ENCODE measurements at regions not wholly inside any gene's neighbourhood (a gene's known extent, or its start where the extent isn't known, plus 50 kb on each side); places are given as distances from the start of the nearest gene placed in this dataset.

GRCh38 chr7:18198868-18199267, 171.2 kb upstream of the PRPS1L1 start:
- in situ Hi-C loops (cut with HindIII; ENCODE audit: low sequenced_read_pairs) = no loop called here

- in situ Hi-C loops (cut with HindIII; ENCODE audit: low sequenced_read_pairs) = no loop called here
Measured at GRCh38 chr7:18200266-18200665, 172.6 kb upstream of the PRPS1L1 start.

DNA sequence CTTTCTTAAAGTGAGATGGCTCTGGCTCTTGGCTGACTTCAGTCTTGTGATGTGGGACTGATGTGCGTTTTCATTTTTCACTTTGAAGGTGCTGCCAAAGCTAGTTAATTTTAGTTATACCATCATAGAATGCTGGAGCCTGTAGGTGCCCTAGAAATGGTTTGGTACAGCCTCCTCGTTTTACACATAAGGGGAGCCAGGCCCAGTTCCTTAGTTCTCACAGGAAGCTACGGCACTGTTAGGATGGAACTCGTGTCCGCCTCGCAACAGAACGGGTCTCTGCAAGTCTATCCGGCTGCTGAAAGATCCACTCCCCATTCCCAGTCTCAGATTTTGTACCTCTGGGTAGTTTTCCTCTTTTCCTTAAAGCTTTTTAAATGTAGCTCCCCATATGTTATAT, 173.2 kb upstream of the PRPS1L1 start:
- in situ Hi-C loops (cut with HindIII; ENCODE audit: low sequenced_read_pairs) = no loop called here

GRCh38 chr7:18201350-18201749, 173.7 kb upstream of the PRPS1L1 start:
- in situ Hi-C loops (cut with HindIII; ENCODE audit: low sequenced_read_pairs) = no loop called here

DNA sequence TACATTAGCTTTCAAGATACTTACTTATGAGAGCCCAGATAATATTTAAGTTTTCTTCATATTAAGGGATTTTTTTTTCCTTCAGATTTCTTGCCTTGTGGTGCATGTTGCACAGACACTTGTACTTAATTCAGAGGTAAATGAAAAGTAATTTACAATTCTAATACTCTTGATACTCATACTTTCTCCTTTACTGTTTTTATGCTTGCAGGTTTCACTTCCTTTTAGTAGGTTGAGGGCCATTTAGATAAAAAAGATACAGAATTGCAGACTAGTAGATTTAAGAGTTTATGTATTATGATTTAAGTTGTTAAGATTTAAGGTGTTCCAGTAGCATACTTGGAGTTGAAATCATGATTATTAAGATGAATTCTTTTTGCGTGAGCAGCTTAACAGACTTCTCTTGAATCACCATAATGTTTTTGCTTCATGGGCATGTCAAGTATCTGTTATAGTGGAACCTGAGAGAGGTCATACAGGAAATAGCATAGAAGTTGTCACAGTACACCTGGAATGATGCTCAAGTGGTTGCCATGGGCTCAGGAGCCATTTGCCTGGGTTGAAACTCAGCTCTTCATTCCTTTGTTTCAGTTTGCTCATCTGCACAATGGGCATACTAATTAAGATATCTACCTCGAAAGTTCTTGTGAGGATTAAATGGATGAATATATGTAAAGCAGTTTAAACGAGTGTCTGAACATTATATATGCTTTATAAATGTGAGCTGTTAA, 174.8 kb upstream of the PRPS1L1 start:
- in situ Hi-C loops (cut with HindIII; ENCODE audit: low sequenced_read_pairs) = no loop called here

DNA sequence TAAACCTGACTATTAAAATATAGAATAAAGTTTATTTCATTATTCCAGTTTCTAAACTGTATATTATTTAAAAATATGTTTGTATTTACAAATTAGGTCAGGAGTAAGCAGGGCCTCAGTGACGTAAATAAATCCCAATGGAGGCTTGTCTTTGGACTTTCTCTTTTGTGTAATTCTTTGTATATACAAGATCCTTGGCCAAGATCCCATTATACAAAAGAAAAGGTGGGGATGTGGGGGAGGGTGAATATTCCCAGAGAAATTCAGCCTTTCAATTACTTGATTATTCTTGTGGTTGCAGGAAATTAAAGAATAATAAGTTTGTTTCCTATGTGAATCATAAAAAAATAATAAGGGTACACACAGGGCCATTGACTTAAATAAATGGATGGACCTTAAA, 178.7 kb upstream of the PRPS1L1 start:
- in situ Hi-C loops (cut with HindIII; ENCODE audit: low sequenced_read_pairs) = no loop called here

GRCh38 chr7:18208921-18209320, 181.3 kb upstream of the PRPS1L1 start:
- in situ Hi-C loops (cut with HindIII; ENCODE audit: low sequenced_read_pairs) = no loop called here

GRCh38 chr7:18210377-18210776, 182.7 kb upstream of the PRPS1L1 start:
- in situ Hi-C loops (cut with HindIII; ENCODE audit: low sequenced_read_pairs) = no loop called here

- in situ Hi-C loops (cut with HindIII; ENCODE audit: low sequenced_read_pairs) = no loop called here
Measured at GRCh38 chr7:18210788-18211187, 183.1 kb upstream of the PRPS1L1 start.

DNA sequence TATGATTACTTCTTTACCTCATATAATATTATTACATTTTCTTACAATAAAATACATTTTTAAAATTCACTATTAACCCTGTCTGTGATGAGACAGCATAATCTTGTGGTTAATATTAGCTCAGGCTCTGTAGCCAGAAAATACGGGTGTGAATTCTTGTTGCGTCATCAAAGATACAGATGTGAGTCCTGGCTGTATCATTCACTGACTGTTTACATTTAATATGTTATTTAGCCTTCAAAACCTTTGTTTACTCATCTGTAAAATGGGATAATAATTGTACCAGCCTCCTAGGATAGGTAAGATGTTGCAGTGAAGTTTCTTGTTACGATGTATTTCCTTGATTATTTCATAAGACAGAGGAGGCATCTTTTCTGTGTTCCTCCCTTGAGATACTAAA, 184.7 kb upstream of the PRPS1L1 start:
- in situ Hi-C loops (cut with HindIII; ENCODE audit: low sequenced_read_pairs) = no loop called here

DNA sequence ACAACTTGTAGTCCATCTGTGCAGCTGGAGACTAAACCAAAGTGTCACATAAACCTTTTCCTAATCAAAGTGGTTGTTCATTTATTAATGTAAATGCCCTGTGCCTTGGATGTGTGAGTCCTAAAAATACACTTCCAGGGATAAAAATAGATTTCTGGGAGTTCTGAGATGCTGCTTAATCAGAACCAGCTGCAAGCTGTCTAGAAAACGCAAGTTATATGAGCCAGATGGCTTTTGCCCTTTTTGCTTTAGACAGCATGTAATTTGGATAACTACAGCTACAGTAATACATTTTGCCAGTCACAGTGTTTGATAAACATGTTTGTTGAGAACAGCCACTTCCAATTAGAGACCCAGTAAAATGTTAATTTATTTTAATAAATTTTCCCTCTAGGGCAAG, 185.1 kb upstream of the PRPS1L1 start:
- in situ Hi-C loops (cut with HindIII; ENCODE audit: low sequenced_read_pairs) = no loop called here

DNA sequence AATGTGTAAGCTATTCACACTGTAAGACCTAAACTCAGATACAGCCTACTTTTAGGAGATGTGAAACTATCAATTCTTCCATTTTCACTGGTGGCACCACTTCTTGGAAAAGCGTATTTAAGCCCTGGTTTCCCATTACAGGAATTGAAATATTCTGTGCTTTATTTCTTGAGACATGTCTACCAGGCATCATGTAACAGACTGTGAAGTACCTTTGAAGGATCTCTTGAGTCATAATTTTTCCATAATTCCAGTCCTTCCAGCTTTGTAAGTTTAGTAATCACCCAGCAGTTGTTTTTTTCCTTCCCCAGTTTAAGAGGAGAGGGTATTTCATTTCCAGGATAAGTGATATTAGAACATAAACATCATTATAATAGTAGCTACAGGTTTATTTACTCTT, 186.0 kb upstream of the PRPS1L1 start:
- in situ Hi-C loops (cut with HindIII; ENCODE audit: low sequenced_read_pairs) = no loop called here

GRCh38 chr7:18216270-18216669, 188.6 kb upstream of the PRPS1L1 start:
- in situ Hi-C loops (cut with HindIII; ENCODE audit: low sequenced_read_pairs) = no loop called here

DNA sequence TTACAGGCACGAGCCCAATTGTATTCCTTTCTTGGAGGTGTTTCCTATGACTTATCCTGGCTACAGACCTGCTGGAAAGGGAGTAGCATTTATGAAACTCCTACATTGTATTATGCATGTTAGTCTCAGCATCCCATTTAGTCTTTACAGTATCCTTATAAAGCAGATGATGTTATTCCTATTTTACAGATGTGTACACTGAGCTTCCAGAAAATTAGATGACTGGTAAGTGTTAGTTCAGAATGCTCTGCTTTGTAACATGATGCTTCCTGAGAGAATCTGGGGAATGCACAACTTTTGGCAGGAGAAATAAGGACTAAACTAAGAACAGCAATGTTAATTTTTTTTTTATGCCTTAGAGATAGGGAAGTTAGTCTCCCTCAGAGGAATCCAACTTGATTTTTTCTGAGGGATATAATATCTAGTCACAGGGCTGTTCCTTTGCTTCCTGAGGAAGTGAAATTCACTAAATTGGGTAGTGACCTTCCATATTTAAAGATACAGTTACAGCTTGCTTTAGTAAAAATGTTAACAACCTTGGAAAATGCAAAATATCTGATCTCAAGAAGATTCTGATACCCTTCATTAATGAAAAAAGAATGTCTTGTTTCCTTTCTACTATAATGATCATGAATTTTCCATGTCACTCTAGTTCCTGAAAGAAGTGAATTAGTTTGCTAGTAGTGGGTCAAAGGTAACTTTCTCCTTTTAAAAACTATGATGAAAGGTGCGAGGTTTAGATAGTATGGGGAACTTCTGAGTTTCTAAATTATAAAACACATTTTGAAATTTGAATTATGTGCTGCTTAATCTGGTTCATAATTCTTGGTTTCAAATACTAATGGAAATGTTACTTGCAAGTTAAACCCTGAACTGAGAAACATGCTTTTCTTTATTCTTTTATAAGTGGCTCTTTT, 194.0 kb upstream of the PRPS1L1 start:
- in situ Hi-C loops (cut with HindIII; ENCODE audit: low sequenced_read_pairs) = no loop called here

DNA sequence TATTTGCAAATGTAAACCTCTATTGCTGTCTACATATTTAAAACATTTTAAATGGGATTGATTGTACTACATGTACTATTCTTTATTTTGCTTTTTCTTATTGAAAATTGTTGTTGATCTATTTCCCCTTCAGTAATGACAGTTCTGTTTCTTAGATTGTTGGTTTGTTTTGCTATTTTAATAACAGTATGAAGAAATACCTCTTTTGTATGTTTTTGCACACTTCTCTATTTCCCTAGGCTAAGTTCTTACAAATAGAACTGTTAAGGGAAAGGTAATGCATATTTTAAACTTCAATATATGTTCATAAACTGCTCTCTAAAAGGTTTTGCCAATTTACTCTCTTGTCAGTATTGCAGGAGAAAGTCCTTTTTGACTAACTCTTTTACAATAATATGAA, 195.0 kb upstream of the PRPS1L1 start:
- in situ Hi-C loops (cut with HindIII; ENCODE audit: low sequenced_read_pairs) = no loop called here

DNA sequence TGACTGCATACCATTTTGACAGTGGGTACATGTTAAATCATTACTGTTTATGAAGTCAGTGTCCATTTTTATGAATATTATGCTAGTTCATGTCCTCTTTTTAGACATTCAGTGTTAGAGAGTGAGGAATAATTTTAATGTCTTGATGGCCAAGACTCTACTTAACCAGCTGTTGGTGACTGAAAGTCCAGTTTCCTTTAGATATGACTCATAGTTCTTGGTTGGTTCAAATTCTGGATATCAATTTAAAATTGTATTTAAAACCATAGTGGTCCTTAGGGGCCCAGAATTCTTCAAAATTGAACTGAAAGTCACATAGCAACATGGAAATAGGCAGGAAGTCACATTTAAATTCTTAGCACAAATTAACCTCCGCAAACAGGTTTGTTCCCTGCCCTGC, 196.5 kb upstream of the PRPS1L1 start:
- in situ Hi-C loops (cut with HindIII; ENCODE audit: low sequenced_read_pairs) = no loop called here

DNA sequence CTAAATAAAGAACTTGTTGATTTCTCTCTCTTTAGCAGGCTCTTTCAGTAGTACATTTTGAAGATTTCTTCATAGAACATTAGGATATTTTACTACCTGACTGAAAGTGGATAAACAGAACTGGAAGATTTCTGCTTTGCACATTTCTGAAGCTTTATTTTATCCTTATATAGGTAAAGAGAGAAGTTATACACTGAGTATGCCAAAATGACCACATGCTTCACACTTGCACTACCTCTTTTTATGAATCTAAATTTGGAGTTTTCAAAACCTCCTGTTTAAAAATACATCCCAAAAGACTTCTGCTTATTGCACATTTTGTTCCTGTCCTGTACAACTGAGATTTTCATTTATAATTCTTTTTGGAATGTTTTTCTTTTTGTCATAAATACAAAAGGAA, 197.4 kb upstream of the PRPS1L1 start:
- in situ Hi-C loops (cut with HindIII; ENCODE audit: low sequenced_read_pairs) = no loop called here

- in situ Hi-C loops (cut with HindIII; ENCODE audit: low sequenced_read_pairs) = no loop called here
Measured at GRCh38 chr7:18226598-18226997, 199.0 kb upstream of the PRPS1L1 start.

DNA sequence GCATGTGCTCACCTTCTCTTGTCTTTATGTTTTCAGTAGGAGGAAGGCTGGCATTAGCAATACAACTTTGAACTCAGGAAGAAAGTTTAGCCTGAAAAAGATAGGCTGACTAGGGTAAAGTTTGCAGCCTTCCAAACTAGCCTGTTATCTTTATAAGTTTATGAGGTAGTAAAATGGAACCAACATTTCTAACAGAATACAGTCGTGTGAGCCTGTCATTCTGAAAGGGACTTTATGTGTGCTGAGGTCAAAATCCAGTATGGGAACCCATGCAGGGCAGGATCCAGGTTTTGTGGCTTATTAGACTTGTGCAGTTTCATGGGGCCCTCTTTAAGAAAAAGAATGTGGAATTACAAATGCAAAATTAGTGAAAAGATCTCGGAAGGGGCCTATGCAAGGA, 201.0 kb upstream of the PRPS1L1 start:
- in situ Hi-C loops (cut with HindIII; ENCODE audit: low sequenced_read_pairs) = no loop called here

DNA sequence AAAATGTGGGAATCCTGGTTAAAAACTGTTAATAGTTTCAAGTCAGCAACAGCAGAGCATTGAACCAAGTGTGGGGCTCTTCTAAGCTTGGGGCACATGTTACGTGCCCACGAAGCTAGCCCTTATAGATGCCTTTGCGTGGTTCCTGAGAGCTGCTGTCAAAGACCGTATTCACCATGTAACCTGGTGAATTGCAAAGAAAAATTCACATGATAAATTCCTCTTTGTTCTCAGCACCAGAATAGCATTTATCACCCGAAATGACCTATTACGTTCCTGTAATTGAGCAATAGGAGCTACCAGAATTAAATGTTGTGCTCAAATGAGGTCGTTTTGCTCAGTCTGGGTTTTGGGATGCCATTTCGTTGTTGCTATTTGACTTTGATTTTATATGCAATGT, 202.6 kb upstream of the PRPS1L1 start:
- in situ Hi-C loops (cut with HindIII; ENCODE audit: low sequenced_read_pairs) = no loop called here

DNA sequence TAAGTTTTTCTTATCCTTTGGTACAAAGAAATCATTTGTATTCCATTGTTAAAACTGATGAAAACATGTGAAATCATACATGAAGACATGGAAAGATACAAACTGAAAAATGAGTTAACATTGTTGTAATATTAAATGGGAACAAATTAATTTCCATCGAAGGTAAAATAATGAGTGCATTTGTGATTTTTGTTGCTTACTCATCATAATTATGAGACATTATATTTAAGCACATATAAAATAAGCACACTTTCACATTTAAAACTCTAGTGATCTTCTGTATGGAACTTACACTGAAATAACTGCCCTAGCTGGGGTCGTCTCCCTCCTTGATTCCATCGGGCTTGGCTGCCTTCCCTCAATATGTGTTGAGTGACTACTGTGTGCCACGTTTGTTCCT, 204.2 kb upstream of the PRPS1L1 start:
- in situ Hi-C loops (cut with HindIII; ENCODE audit: low sequenced_read_pairs) = no loop called here

- in situ Hi-C loops (cut with HindIII; ENCODE audit: low sequenced_read_pairs) = no loop called here
Measured at GRCh38 chr7:18234519-18234918, 206.9 kb upstream of the PRPS1L1 start.
